ENCODE measurements at regions not wholly inside any gene's neighbourhood (a gene's known extent, or its start where the extent isn't known, plus 50 kb on each side); places are given as distances from the start of the nearest gene placed in this dataset.

GRCh38 chr15:81492331-81492968 is 118.4 kb upstream of the TMC3 start:
- TF ChIP-seq POLR2A (IDR thresholded peaks at IDR 0.05) (no peak), CTCF (IDR thresholded peaks at IDR 0.05) (no peak)

Data from esophagus squamous epithelium (tissue), 4 donors.